HCT116 (cell line): ENCODE measurements at regions not wholly inside any gene's neighbourhood (a gene's known extent, or its start where the extent isn't known, plus 50 kb on each side); places are given as distances from the start of the nearest gene placed in this dataset.

ENCODE experiments used
- ATAC-seq: fragments of 200-7000 bp; cut with Tn5 transposase; 2 replicates; pipeline ENCODE4 v1.9.1; 2020; ENCODE audit warnings: mild to moderate bottlenecking, moderate library complexity
- BruUV-seq: library from RNA; stranded (reverse); fragments of 400-500 nt; replicated peaks from 2 replicates; lab custom pipeline; 2021; lab: Mats Ljungman, UMichigan
- CTCF ChIA-PET: fragments of 300-600 bp; sonication (Branson Sonifier 250); formaldehyde crosslinking; loops from one replicate; lab custom pipeline; 2021; ENCODE audit warnings: antibody characterized with exemption; lab: Charles Lee
- POLR2A ChIA-PET: fragments of 300-600, 350-600 bp; sonication (Branson Sonifier 250); formaldehyde crosslinking; loops from one replicate; lab custom pipeline; 2021; ENCODE audit warnings: antibody characterized with exemption; lab: Charles Lee
- RAD21 ChIA-PET, 2 experiments: fragments of 300-600 bp; sonication (Branson Sonifier 250); formaldehyde crosslinking; loops; one replicate each; lab custom pipeline; 2023; ENCODE audit warnings: low total read pairs in 2 of 2; ENCODE audit not compliant: uncharacterized antibody in 2 of 2, unreplicated experiment in 2 of 2, low non-redundant PET in 1 of 2; lab: Charles Lee
- DNase-seq: peaks from one replicate; pipeline ENCODE4 v3.0.0-alpha.2; 2010; ENCODE audit warnings: low read depth, low spot score
- H2AFZ ChIP-seq: fragments of 200-600 bp; shearing (Covaris generic), sonication (generic); 2 replicates; pipeline ENCODE4 v1.6.1; 2017; ENCODE audit warnings: low read depth, mixed run types, mixed read lengths, antibody characterized with exemption, low read length; ENCODE audit not compliant: poor library complexity, severe bottlenecking
- H3K27ac ChIP-seq: 2 replicates; pipeline ENCODE4 v1.5.1; 2012; ENCODE audit warnings: low read depth, low read length
- H3K27me3 ChIP-seq: fragments of 200-600 bp; sonication (generic); 2 replicates; pipeline ENCODE4 v1.6.1; 2016; ENCODE audit warnings: mixed run types, low read length, mixed read lengths; ENCODE audit not compliant: insufficient read depth
- H3K36me3 ChIP-seq, 2 experiments: fragments of 200-500 bp in 1 of 2; fragments of 200-600 bp in 1 of 2; sonication (Bioruptor generic) in 1 of 2; sonication (generic) in 1 of 2; 2 replicates each; pipeline versions ENCODE4 v1.5.1 to v1.6.1; 2014 to 2016; ENCODE audit warnings: low read length in 2 of 2, inconsistent platforms in 1 of 2, mixed read lengths in 1 of 2, mixed run types in 1 of 2; ENCODE audit not compliant: insufficient read depth in 2 of 2, control insufficient read depth in 1 of 2
- H3K4me1 ChIP-seq, 2 experiments: fragments of 200-600 bp in 1 of 2; sonication (generic) in 1 of 2; 2 replicates each; pipeline versions ENCODE4 v1.5.1 to v1.6.1; 2012 to 2017; ENCODE audit warnings: low read length in 2 of 2, inconsistent platforms in 1 of 2, mild to moderate bottlenecking in 1 of 2, mixed read lengths in 1 of 2, mixed run types in 1 of 2, moderate library complexity in 1 of 2; ENCODE audit not compliant: insufficient read depth in 2 of 2, control insufficient read depth in 1 of 2
- H3K4me2 ChIP-seq: fragments of 200-600 bp; sonication (generic); 2 replicates; pipeline ENCODE4 v1.6.1; 2017; ENCODE audit warnings: mixed run types, low read length, mixed read lengths
- H3K4me3 ChIP-seq, 2 experiments: fragments of 200-600 bp in 1 of 2; sonication (generic) in 1 of 2; replicated peaks in 1 of 2; 2 replicates each; pipeline ENCODE4 v1.5.1; 2011 to 2016; ENCODE audit warnings: low read length in 2 of 2, control low read depth in 1 of 2, low read depth in 1 of 2, mild to moderate bottlenecking in 1 of 2, mixed read lengths in 1 of 2, mixed run types in 1 of 2
- H3K79me2 ChIP-seq: fragments of 200-600 bp; sonication (generic); 2 replicates; pipeline ENCODE4 v1.6.1; 2017; ENCODE audit warnings: mild to moderate bottlenecking, mixed run types, low read length, moderate library complexity, mixed read lengths; ENCODE audit not compliant: insufficient read depth
- H3K9ac ChIP-seq: fragments of 200-600 bp; sonication (generic); 2 replicates; pipeline ENCODE4 v1.6.1; 2016; ENCODE audit warnings: low read length, mixed read lengths
- H3K9me2 ChIP-seq: fragments of 200-600 bp; sonication (generic), shearing (Covaris generic); 2 replicates; pipeline ENCODE4 v1.6.1; 2017; ENCODE audit warnings: mixed run types, mild to moderate bottlenecking, moderate library complexity; ENCODE audit not compliant: insufficient read depth
- H3K9me3 ChIP-seq, 2 experiments: fragments of 200-500 bp in 1 of 2; fragments of 200-600 bp in 1 of 2; sonication (Bioruptor generic) in 1 of 2; sonication (generic) in 1 of 2; 2 replicates each; pipeline ENCODE4 v1.6.1; 2014 to 2017; ENCODE audit warnings: low read length in 2 of 2, mixed read lengths in 2 of 2, inconsistent platforms in 1 of 2, low read depth in 1 of 2, mild to moderate bottlenecking in 1 of 2, mixed run types in 1 of 2, moderate library complexity in 1 of 2; ENCODE audit not compliant: control insufficient read depth in 1 of 2, insufficient read depth in 1 of 2
- H4K20me1 ChIP-seq: fragments of 200-600 bp; sonication (generic), shearing (Covaris generic); 2 replicates; pipeline ENCODE4 v1.6.1; 2017; ENCODE audit warnings: mixed run types, mild to moderate bottlenecking, moderate library complexity; ENCODE audit not compliant: insufficient read depth
- CBX3 ChIP-seq: IDR thresholded peaks from 2 replicates; pipeline ENCODE4 v1.6.1; 2012; ENCODE audit warnings: low read depth
- CEBPB ChIP-seq: IDR thresholded peaks from 2 replicates; pipeline ENCODE4 v1.6.1; 2012; ENCODE audit warnings: low read depth
- EGR1 ChIP-seq: IDR thresholded peaks from 2 replicates; pipeline ENCODE4 v1.6.1; 2012; ENCODE audit warnings: low read depth
- ELF1 ChIP-seq: IDR thresholded peaks from 2 replicates; pipeline ENCODE4 v1.6.1; 2012; ENCODE audit warnings: low read depth, borderline replicate concordance
- EZH2 ChIP-seq: fragments of 200-600 bp; sonication (generic); IDR thresholded peaks from 2 replicates; pipeline ENCODE4 v1.6.1; 2017; ENCODE audit warnings: antibody characterized with exemption, mixed run types
- EZH2phosphoT487 ChIP-seq: fragments of 200-600 bp; IDR thresholded peaks from 2 replicates; pipeline ENCODE4 v1.6.1; 2018; ENCODE audit warnings: antibody characterized with exemption, borderline replicate concordance
- JUND ChIP-seq: IDR thresholded peaks from 2 replicates; pipeline ENCODE4 v1.6.1; 2012
- POLR2AphosphoS5 ChIP-seq: IDR thresholded peaks from 2 replicates; pipeline ENCODE4 v1.6.1; 2011; ENCODE audit warnings: mild to moderate bottlenecking, low read depth, low read length, moderate library complexity
- RAD21 ChIP-seq: IDR thresholded peaks from 2 replicates; pipeline ENCODE4 v1.6.1; 2012; ENCODE audit warnings: low read depth, mild to moderate bottlenecking
- SIN3A ChIP-seq: IDR thresholded peaks from 2 replicates; pipeline ENCODE4 v1.6.1; 2012; ENCODE audit warnings: low read depth
- SP1 ChIP-seq: IDR thresholded peaks from 2 replicates; pipeline ENCODE4 v1.6.1; 2012; ENCODE audit warnings: low read depth
- TCF7L2 ChIP-seq: IDR thresholded peaks from 2 replicates; pipeline ENCODE4 v1.7.0; 2011; ENCODE audit warnings: borderline replicate concordance, inconsistent platforms; ENCODE audit not compliant: insufficient read depth, insufficient read length; ENCODE audit errors: extremely low read depth
- YY1 ChIP-seq: IDR thresholded peaks from 2 replicates; pipeline ENCODE4 v1.6.1; 2011; ENCODE audit warnings: low read length, low read depth, moderate library complexity, mild to moderate bottlenecking; ENCODE audit not compliant: insufficient replicate concordance; ENCODE audit errors: extremely low read depth
- ZFX ChIP-seq: fragments of 450-650 bp; IDR thresholded peaks from 2 replicates; pipeline ENCODE4 v1.6.1; 2017
- ZNF274 ChIP-seq: fragments of 200-500 bp; sonication (Bioruptor generic); IDR thresholded peaks from 2 replicates; pipeline ENCODE4 v1.6.1; 2014; ENCODE audit warnings: mild to moderate bottlenecking, low read depth, low read length, inconsistent platforms
- intact Hi-C: fragments of 100-400 bp; cut with micrococcal nuclease; formaldehyde crosslinking; loops from 2 replicates; pipeline ENCODE4 v1.10.0; 2022
- TF ChIP-seq, protein P1 (sequence below), 3 experiments: fragments of 200-600 bp in 1 of 3; sonication (generic) in 1 of 3; IDR thresholded peaks in 2 of 3; conservative IDR thresholded peaks in 1 of 3; 2 replicates each; pipeline ENCODE4 v1.5.1; 2012 to 2017; ENCODE audit warnings: low read depth in 2 of 3, low read length in 2 of 3, antibody characterized with exemption in 1 of 3, borderline replicate concordance in 1 of 3, control low read depth in 1 of 3, mild to moderate bottlenecking in 1 of 3, mixed read lengths in 1 of 3, mixed run types in 1 of 3, moderate library complexity in 1 of 3; ENCODE audit not compliant: insufficient read depth in 1 of 3
- TF ChIP-seq, protein P2 (sequence below): IDR thresholded peaks from 2 replicates; pipeline ENCODE4 v1.6.1; 2012

DNA sequence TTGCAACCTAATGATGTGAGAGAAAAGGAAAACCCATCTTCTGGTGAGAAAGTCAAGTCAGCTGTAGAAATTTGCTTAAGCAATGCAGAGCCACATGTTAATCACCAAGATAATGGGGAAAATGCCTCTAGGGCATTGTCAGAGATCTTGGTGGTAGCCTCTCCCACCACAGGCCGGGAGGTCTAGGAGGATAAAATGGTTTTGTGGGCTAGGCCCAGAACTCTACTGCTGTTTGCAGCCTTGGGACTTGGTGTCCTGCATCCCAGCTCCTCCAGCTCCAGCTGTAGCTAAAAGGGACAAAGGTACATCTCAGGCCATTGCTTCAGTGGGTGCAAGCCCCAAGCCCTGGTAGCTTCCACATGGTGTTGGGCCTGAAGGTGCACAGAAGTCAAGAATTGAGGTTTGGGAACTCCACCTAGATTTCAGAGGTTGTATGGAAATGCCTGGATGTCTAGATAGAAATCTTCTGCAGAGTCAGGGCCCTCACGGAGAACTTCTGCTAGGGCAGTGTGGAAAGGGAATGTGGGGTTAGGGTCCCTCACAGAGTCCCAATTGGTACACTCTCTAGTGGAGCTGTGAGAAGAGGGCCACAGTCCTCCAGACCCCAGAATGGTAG, 382.2 kb upstream of the KLHL1 start:
- H3K4me1 ChIP-seq, result no peaks in the 10 kb centered on the region
- no peak overlapping the region for H3K4me3 ChIP-seq
- H3K9me2 ChIP-seq, result no peaks in the 10 kb centered on the region
- no peak overlapping the region for H2AFZ ChIP-seq
- no peaks in the 10 kb centered on the region for H4K20me1 ChIP-seq
- no peaks in the 10 kb centered on the region for H3K36me3 ChIP-seq
- BruUV-seq, result no TSS peak
- ATAC-seq, result no peak
- no peaks in the 10 kb centered on the region for H3K79me2 ChIP-seq
- intact Hi-C loops, result no loop called here
- RAD21 ChIA-PET, result no interaction called here
- H3K4me2 ChIP-seq, result no peak overlapping the region
- peaks cover 0 to 6% of the 10 kb centered on the region in 2 experiments; a peak in 2 of 4 replicates for H3K9me3 ChIP-seq
- CTCF ChIA-PET, result no interaction called here
- H3K9ac ChIP-seq, result no peak overlapping the region
- H3K27me3 ChIP-seq, result no peaks in the 10 kb centered on the region
- POLR2A ChIA-PET, result no interaction called here
- DNase-seq, result no peak
- no peak overlapping the region for H3K27ac ChIP-seq
- no peak for TF ChIP-seq SIN3A
- no peak for TF ChIP-seq CBX3
- no peak for TF ChIP-seq POLR2AphosphoS5
- no peak for TF ChIP-seq SP1
- TF ChIP-seq EZH2phosphoT487, result no peak
- TF ChIP-seq RAD21, result no peak
- TF ChIP-seq CEBPB, result no peak
- no peak for TF ChIP-seq ZNF274

DNA sequence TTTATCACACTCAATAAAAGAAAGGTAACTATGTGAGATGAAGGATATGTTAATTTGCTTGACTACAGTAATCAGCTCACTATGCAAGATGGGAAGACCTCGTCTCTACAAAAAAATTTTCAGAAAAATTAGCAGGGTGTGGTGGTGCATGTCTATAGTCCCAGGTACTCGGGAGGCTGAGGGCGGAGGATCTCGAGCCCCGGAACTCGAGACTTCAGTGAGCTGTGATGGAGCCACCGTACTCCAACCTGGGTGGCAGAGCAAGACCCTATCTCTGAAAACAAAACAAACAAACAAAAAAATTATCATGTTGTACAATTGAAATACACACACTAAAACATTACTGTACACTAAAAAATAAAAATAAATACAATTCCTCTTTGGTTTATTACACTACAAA, 376.7 kb upstream of the KLHL1 start:
- no peaks in the 10 kb centered on the region for H3K36me3 ChIP-seq
- BruUV-seq, result no TSS peak
- DNase-seq, result no peak
- intact Hi-C loops, result no loop called here
- H3K4me2 ChIP-seq, result no peak overlapping the region
- ATAC-seq, result no peak
- RAD21 ChIA-PET, result no interaction called here
- H3K9me2 ChIP-seq, result no peaks in the 10 kb centered on the region
- H3K9me3 ChIP-seq, result no peaks in the 10 kb centered on the region
- H4K20me1 ChIP-seq, result no peaks in the 10 kb centered on the region; the same call in 1 of the 2 replicates
- no peaks in the 10 kb centered on the region for H3K79me2 ChIP-seq
- POLR2A ChIA-PET, result no interaction called here
- H3K9ac ChIP-seq, result no peak overlapping the region
- no peaks in the 10 kb centered on the region for H3K27me3 ChIP-seq
- no peak overlapping the region for H2AFZ ChIP-seq
- H3K4me3 ChIP-seq, result no peak overlapping the region
- no peak overlapping the region for H3K27ac ChIP-seq
- H3K4me1 ChIP-seq, result no peaks in the 10 kb centered on the region
- CTCF ChIA-PET, result no interaction called here
- no peak for TF ChIP-seq YY1
- no peak for TF ChIP-seq SP1
- no peak for TF ChIP-seq EZH2
- TF ChIP-seq, protein P1, sequence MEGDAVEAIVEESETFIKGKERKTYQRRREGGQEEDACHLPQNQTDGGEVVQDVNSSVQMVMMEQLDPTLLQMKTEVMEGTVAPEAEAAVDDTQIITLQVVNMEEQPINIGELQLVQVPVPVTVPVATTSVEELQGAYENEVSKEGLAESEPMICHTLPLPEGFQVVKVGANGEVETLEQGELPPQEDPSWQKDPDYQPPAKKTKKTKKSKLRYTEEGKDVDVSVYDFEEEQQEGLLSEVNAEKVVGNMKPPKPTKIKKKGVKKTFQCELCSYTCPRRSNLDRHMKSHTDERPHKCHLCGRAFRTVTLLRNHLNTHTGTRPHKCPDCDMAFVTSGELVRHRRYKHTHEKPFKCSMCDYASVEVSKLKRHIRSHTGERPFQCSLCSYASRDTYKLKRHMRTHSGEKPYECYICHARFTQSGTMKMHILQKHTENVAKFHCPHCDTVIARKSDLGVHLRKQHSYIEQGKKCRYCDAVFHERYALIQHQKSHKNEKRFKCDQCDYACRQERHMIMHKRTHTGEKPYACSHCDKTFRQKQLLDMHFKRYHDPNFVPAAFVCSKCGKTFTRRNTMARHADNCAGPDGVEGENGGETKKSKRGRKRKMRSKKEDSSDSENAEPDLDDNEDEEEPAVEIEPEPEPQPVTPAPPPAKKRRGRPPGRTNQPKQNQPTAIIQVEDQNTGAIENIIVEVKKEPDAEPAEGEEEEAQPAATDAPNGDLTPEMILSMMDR (IDR thresholded peaks at IDR 0.05 in 2 of 3, conservative IDR thresholded peaks at IDR 0.05 in 1 of 3; ENCODE audit: borderline replicate concordance in 1 of 3, insufficient read depth in 1 of 3, low read depth in 2 of 3, low read length in 2 of 3), result no peak
- TF ChIP-seq ZFX, result no peak
- TF ChIP-seq TCF7L2, result no peak
- no peak for TF ChIP-seq CBX3
- TF ChIP-seq, protein P2, sequence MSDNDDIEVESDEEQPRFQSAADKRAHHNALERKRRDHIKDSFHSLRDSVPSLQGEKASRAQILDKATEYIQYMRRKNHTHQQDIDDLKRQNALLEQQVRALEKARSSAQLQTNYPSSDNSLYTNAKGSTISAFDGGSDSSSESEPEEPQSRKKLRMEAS, result no peak
- TF ChIP-seq EGR1, result no peak
- TF ChIP-seq ZNF274, result no peak
- TF ChIP-seq SIN3A, result no peak
- no peak for TF ChIP-seq JUND
- no peak for TF ChIP-seq EZH2phosphoT487
- no peak for TF ChIP-seq POLR2AphosphoS5
- no peak for TF ChIP-seq ELF1
